ENCODE measurements at regions not wholly inside any gene's neighbourhood (a gene's known extent, or its start where the extent isn't known, plus 50 kb on each side); places are given as distances from the start of the nearest gene placed in this dataset.

DNA sequence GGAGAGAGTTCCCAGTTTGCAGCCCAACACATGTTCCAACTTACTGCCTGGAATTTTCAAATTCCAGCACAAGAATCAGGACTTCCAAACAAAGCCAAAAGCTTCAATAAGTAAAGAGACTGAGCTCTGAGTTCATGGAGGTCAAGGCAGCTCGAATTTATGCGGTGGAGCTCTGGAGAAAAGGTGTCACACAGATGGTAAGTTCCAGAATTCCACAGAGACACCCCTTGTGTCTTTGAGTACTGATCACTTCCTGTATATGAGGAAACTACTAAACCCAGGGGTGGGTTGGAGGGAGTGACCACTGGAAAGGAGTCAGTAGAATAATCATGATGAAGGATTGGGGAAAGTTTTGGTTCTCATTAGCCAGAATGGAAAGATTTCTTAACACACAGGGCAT, 118.5 kb upstream of the GUCY1A1 start:
- DNase-seq, result no peak

DNA sequence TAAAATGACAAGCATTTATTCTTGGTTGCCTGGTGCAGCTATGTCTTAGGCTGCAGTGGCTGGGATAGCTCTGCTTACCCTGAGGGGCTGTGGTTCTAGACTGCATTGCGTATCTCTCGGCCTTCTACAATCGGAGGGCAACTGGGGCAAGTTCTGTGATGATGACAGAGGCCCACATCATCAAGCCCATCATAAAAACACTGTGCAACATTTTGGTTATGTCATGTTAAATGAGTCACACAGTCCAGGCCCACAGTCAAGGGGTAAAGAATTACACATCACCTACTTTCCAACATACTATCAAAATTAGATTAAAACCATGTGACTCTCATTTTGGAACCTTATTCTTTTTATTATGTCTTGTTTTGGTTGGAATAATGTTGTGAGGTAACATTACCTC, 120.2 kb upstream of the GUCY1A1 start:
- no peak for DNase-seq

- no peak for DNase-seq
These were observed 121.2 kb upstream of the GUCY1A1 start for GRCh38 chr4:155545456-155545855.

GRCh38 chr4:155544547-155544946, 122.1 kb upstream of the GUCY1A1 start:
- DNase-seq, result no peak

GRCh38 chr4:155543126-155543765, 123.4 kb upstream of the GUCY1A1 start:
- no peak for DNase-seq

GRCh38 chr4:155542415-155542814, 124.2 kb upstream of the GUCY1A1 start:
- DNase-seq, result no peak

DNA sequence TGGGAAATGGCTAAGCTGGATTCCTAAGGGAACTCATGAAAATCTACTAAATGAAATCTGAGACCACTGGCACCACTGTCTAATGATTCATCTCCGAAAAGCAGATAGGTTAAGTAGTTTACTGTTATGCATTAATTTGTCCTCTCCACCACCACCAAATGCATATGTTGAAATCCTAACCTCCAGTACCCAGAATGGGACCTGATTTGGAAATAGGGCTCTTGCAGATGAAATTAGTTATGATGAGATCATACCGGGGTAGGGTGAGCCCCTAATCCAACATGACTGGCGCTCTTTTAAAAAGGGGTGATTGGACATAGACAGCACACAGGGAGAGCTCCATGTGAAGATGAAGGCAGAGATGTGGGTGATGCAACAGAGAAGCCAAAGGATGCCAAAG, 124.9 kb upstream of the GUCY1A1 start:
- DNase-seq, result no peak

DNA sequence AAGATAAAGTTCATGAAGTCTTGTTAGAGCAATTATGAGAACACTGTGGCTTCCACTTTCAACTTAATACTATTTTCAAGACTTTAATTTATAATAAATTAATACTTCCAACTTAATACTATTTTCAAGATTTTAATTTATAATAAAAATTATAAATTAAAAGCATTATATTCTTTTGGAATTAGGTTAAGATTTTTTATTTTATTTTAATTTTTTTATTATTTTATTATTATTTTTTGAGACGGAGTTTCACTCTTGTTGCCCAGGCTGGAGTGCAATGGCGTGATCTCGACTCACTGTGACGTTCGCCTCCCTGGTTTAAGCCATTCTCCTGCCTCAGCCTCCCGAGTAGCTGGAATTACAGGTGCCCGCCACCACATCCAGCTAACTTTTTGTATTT, 126.0 kb upstream of the GUCY1A1 start:
- DNase-seq, result no peak

DNA sequence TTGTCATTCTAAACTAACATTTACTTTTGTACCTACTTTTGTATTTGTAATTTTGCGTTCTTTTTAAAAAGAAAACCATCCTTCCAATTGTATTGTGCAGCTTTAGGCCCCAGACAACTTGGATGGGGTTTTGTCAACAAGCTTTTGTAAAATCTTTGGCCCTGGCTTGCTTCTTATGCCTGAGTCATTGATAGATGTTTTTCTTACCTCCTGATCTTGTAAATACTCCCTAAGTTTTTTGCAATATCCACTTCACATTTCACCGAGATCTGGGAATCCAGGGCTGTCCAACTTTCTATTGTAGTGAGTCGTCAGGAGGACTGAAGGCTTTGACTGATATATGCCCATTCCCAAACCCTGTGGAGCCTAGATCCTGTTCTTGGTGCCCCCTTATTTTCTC, 126.9 kb upstream of the GUCY1A1 start:
- no peak for DNase-seq

GRCh38 chr4:155535802-155536454, 130.7 kb upstream of the GUCY1A1 start:
- DNase-seq, result no peak

DNA sequence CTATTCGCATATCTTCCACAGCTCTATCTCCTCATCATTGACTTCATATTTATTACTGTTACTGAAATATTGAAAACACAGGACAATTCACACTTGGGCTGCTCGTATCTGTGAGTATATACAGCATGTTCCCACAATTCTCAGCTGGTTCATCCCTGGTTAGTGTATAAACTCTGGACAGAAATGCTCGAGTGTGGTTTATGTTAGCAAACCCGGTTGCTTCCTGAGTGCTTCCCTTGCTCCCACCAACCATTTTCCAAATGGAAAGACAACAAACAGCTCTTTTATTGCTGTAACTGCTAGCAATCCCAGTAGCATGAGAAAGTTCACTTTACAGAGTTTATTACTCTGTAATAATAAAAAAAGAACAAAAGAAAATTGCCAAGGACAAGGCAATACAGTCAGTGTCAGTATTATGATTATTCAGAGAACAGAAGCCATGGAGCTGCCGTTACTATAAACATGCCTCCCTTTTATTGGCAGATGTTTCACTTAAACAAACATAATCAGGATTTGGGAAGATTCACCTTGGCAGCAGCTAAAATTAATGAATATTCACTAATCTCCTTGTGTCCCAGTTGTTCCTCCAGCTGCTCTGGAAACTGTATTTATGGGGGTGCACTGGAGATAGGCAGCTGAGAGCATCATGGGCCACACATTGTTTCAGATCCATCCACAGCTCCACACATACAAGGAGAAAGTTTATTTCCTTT, 134.1 kb upstream of the GUCY1A1 start:
- no peak for DNase-seq

DNA sequence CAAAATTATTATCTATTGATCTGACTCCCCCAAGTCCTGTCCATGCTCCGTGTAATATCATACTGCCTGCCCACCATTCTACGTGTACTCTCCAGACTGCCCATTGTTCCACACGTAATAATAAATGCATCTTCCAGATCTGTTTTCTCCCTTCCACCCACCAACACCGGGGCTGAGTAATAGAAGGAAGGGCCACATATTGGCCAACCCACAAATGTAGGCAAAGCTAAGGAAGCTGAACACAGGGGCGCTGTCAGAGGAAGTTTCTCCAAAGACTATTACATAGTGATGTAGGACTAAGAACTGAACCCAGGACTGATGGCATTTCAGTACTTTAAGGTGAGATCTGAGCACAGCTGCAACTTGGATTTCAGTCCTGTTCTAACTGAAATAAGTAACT, 135.8 kb upstream of the GUCY1A1 start:
- DNase-seq, result no peak

- peak; percentile 43 for DNase-seq
These were observed 136.4 kb upstream of the GUCY1A1 start for GRCh38 chr4:155530290-155530689.

DNA sequence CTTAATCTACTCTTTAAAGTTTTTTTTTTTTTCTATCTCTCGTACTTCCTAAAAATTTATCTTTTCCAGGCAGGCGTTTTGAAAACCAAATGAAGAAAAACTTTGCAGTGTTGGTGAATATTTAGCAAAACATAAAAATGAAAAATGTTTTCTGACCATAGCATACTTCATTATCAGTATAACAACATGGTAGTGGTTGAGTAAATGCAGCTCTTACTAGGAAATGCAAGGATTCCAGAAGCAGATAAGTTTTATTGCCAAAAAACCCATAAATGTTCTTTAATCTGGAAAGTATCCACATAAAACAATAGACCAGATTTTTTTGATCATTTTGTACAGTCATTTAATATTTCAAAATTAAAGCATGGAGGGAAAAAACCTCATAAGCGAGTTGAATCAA, 136.9 kb upstream of the GUCY1A1 start:
- DNase-seq, result no peak

DNA sequence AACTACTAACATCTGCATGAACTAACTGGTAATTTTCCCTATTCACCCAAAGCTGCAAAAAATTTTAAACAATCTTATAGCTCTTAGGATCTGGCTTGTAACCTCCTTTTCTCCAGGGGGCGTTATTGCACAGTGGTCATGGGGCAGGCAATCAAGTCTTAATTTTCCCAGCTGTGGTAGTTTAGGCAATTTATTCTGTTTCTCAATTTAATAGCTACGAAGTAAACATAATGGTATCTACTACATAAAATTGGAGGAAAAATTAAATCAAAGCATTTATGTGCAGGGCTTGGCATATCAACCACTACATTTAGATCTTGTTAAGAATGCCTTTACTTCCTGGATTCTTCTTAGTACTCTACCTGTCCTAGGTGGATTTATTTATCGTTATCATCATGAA, 137.4 kb upstream of the GUCY1A1 start:
- DNase-seq, result no peak

DNA sequence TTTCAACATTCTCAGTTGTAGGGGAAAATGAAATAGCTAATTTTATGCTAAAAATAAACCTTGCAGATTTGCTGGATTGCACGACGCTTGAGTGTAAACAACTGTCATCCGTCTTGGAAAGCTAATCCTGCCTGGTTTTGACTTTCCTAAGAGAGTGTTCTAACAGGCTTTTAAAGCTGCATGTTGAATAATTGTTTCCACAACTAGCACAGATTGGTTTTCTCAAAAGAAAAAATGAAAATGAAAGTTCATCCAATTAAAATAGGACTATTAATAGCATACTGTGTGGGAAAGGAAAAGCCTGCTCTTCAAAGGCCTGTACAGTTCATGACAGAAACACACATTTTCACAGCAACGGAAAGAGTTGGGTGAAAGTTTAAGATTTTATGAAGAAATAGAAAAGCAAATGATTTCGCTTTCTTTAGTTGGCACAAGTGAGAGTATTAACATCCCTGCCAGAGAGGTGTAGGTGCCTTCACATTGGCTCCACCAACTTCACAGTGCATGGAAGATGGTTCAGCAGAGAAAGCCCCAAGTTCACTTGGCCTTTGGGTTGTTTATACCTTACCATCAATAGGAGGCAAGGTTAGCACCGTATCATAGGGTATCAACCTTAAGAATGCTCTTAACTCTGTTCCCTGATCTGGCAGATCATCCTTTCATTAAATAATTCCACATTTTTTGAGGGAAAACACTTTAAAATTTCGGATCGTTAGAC, 140.0 kb upstream of the GUCY1A1 start:
- DNase-seq, result no peak

DNA sequence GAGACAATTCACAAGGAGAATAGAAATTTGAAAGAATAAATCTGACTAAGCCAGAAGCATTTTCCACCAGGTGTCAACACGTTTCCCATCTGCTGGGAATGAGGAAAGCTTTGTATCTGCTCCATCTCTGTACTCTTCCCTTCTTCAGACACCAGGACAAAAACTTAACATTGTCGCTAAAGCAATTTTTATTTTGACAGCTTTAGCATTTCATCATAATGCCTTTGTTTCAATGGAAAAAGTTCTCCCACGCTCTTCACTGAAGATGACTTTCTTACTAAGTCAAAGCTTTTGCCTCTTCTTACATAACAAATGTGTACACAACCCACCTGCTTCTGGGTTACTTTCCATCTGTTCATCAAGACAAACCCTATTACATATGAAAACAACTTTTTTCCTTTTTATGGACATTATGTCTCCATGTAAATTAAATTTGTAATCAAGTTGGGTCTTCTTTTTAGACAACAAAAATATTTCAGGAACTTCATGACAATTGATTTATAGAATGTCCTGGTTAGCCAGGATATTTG, 141.7 kb upstream of the GUCY1A1 start:
- DNase-seq, result no peak

DNA sequence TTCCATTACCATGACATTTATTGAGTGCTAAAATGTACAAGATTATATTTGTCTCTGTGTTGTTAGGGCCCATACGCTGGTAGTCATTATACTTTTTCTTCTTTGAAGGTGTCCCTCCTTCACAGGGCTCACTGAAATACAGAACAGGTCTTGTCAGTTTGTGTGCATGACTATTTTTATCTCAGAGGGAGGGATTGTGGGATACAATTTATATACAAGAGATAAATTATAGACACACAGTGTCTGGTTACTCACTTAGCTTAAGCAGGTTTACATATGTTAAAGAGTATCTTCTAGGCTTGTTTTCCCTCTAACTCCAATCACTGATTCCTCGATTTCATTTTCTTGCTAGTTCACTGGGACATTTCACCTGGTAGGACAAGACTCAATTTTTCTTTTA, 143.3 kb upstream of the GUCY1A1 start:
- DNase-seq, result no peak

DNA sequence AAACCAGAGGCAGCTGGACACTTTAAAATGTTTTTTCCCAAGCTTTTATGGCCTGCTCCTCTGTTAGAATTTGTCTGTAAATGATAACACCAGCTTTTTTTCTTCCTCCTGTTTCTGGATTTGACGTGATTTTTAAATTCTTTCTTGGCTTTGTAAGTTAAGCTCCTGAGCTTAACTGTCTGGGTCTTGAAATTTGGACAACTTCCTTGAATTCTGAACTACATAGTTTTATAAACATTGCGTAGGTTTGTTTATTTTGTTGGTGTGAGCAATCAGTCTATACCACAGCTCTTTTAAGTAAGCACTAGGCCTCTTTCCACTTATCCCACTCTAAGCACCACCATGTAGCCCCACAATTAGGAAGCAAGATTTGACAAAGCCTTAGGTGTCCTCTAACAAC, 144.4 kb upstream of the GUCY1A1 start:
- no peak for DNase-seq

DNA sequence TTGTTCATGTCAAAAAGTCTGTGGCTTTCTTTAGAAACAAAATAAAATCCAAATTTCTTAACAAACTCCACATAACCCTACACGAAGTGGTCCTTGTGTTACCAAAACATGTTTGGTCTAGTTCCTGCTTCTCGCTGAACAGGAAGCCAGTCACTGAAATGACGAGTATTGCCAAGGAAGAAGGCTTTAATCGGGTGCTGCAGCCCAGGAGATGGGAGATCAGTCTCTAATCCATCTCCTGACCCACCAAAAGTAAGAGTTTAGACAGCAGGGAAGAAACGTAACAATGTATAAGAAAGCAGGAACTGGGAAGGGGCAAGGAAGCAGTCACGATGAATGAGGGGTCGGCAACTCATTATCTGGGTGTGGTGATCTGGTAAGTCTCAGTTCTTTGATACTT, 144.6 kb upstream of the MAP9 start:
- no peak for DNase-seq

DNA sequence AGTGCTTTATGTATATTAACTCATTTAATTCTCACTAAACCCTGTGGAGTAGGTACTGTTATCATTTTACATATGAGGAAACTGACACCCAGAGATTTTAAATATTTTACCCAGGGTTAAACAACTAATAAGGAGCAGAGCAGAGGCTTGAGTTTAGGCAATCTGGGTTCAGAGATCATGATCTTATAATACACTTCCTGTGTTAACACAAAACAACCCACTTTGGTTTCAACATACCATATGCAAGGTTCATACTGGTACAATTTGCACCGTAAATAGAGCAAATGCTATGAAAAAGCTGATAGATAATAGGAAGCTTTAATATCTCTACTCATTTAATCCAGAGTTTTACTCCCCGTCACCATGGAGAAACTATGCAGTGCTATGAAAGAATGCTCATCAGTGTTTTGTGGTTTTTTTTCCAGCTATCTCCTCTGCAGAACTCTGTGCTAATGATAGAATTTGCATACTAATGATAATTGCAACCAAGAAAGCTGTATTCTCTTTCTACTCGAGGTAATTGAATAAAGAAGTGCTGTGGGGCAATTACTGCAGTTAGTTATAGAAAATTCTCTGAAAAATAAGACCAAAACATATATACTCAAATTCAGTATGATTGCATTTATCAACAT, 138.8 kb upstream of the MAP9 start:
- no peak for DNase-seq

DNA sequence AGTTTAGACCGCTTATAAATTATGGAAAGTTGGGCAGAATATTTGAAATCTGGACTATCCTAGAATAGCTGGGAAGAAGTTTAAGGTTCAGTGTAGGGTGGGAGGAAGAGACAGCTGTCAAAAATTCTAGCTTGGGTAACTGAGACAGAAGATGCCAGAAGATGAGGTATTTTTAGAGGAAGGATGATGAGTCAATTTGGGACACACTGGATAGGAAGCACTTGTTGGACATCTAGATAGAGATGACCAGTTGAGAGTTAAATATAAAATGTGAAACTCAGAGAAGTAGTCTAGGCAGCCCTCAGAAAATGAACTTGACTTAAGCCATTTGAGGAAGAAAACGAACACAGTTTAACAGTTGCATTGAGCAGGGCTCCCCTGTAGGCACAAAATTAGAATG, 137.9 kb upstream of the MAP9 start:
- DNase-seq, result no peak

DNA sequence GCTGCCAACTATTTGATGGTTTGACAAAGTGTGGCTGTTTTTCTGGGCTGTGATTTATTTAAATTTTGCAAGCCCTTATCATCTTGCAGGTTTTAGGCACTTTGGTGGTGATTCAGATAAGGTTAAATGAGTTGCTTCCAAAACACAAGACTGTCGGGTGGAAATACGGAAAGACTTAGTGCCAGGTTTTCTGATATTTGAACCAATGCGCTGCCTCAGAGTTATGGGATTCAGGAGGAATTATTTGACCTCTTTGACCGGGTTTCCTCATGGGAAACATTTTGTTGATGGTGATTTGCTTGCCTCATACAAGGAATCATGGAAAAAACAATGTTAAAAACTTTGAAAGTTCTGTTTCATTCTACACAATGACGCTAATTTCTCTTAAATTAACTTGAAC, 136.1 kb upstream of the MAP9 start:
- no peak for DNase-seq
